HepG2 (cell line): ENCODE measurements at regions not wholly inside any gene's neighbourhood (a gene's known extent, or its start where the extent isn't known, plus 50 kb on each side); places are given as distances from the start of the nearest gene placed in this dataset.
"Not testable (repeated sequence)": the region's sequence is repeated elsewhere in the genome, so short reads cannot be mapped to it uniquely, and the experiment has no call there.

Source experiments
- ATAC-seq: fragments of 200-7000 bp; cut with Tn5 transposase; 3 replicates; pipeline ENCODE4 v1.9.1; 2020; ENCODE audit warnings: mild to moderate bottlenecking, moderate library complexity
- BruUV-seq: library from RNA; stranded (reverse); fragments of 400-500 nt; replicated peaks from 2 replicates; lab custom pipeline; 2021; lab: Mats Ljungman, UMichigan
- CTCF ChIA-PET: fragments of 300-600 bp; formaldehyde crosslinking; extraction: SDS; loops from one replicate; lab custom pipeline; 2021; ENCODE audit warnings: low total read pairs, inconsistent platforms, low intra/inter-chr PET ratio; lab: Yijun Ruan, JAX
- POLR2A ChIA-PET: fragments of 350-600 bp; sonication (Branson Sonifier 250); formaldehyde crosslinking; loops from one replicate; lab custom pipeline; 2020; ENCODE audit warnings: antibody characterized with exemption, inconsistent platforms; lab: Yijun Ruan, JAX
- DNase-seq: peaks from one replicate; pipeline ENCODE4 v3.0.0-alpha.2; 2015; ENCODE audit warnings: low spot score
- FAIRE-seq: peaks from 3 replicates; lab custom pipeline; 2011; peaks lifted over from hg19 to GRCh38; lab: Jason Lieb, UNC
- H2AFZ ChIP-seq: one replicate; pipeline ENCODE4 v1.6.1; 2011; ENCODE audit warnings: low read length, inconsistent platforms
- H3K27ac ChIP-seq: fragments of 300-600 bp; 3 replicates; pipeline ENCODE4 v1.8.0; 2011; ENCODE audit warnings: mixed run types, mild to moderate bottlenecking, mixed read lengths, low read length, inconsistent platforms; ENCODE audit not compliant: insufficient read depth; ENCODE audit errors: extremely low read length
- H3K27me3 ChIP-seq, 2 experiments: fragments of 200-600 bp in 1 of 2; 2 replicates in 1 of 2; 3 replicates in 1 of 2; pipeline versions ENCODE4 v1.6.0 to v1.8.0; 2011; ENCODE audit warnings: low read length in 2 of 2, mild to moderate bottlenecking in 2 of 2, moderate library complexity in 2 of 2, inconsistent platforms in 1 of 2; ENCODE audit not compliant: insufficient read depth in 2 of 2, control insufficient read depth in 1 of 2
- H3K36me3 ChIP-seq, 2 experiments: fragments of 200-600 bp in 1 of 2; replicated peaks in 1 of 2; 2 replicates in 1 of 2; 3 replicates in 1 of 2; pipeline versions ENCODE4 v1.5.1 to v1.8.0; 2011; ENCODE audit warnings: low read length in 2 of 2, inconsistent platforms in 1 of 2; ENCODE audit not compliant: insufficient read depth in 2 of 2, control insufficient read depth in 1 of 2
- H3K4me1 ChIP-seq: 2 replicates; pipeline ENCODE4 v1.5.1; 2012; ENCODE audit warnings: low read length, inconsistent platforms; ENCODE audit not compliant: insufficient read depth
- H3K4me2 ChIP-seq: 2 replicates; pipeline ENCODE4 v1.6.0; 2011; ENCODE audit warnings: low read depth, low read length, inconsistent platforms
- H3K4me3 ChIP-seq, 3 experiments: fragments of 200-600 bp in 1 of 3; sonication (generic), shearing (Covaris generic) in 1 of 3; replicated peaks in 1 of 3; 2 replicates each; pipeline ENCODE4 v1.5.1; 2011 to 2016; ENCODE audit warnings: low read length in 3 of 3, inconsistent platforms in 2 of 3, low read depth in 2 of 3, mild to moderate bottlenecking in 2 of 3, control low read depth in 1 of 3, mixed read lengths in 1 of 3; ENCODE audit not compliant: insufficient read depth in 1 of 3
- H3K79me2 ChIP-seq: one replicate; pipeline ENCODE4 v1.6.1; 2011; ENCODE audit warnings: low read length, inconsistent platforms; ENCODE audit not compliant: insufficient read depth
- H3K9ac ChIP-seq: 2 replicates; pipeline ENCODE4 v1.6.0; 2011; ENCODE audit warnings: mild to moderate bottlenecking, low read depth, low read length, inconsistent platforms; ENCODE audit not compliant: insufficient read depth
- H3K9me3 ChIP-seq: 2 replicates; pipeline ENCODE4 v1.5.1; 2012; ENCODE audit warnings: mild to moderate bottlenecking, low read length
- H4K20me1 ChIP-seq: 2 replicates; pipeline ENCODE4 v1.6.0; 2011; ENCODE audit warnings: inconsistent platforms, mild to moderate bottlenecking, low read length, moderate library complexity; ENCODE audit not compliant: insufficient read depth
- AHR ChIP-seq: IDR thresholded peaks from 2 replicates; pipeline ENCODE4 v1.6.1; 2018; ENCODE audit warnings: missing genetic modification reagents, missing compliant biosample characterization
- JUND ChIP-seq: sonication (generic); formaldehyde crosslinking; IDR thresholded peaks from 2 replicates; pipeline ENCODE4 v1.8.0; 2022; ENCODE audit warnings: mild to moderate bottlenecking, missing genetic modification reagents
- TERF1 ChIP-seq: sonication (generic); formaldehyde crosslinking; IDR thresholded peaks from 2 replicates; pipeline ENCODE4 v1.8.0; 2022; ENCODE audit warnings: mild to moderate bottlenecking, missing genetic modification reagents, moderate library complexity
- WGBS: methylation state at CpG from one replicate; pipeline ENCODE4 v1.1.6; 2017; ENCODE audit warnings: low lambda C conversion rate; 5-methylcytosine and 5-hydroxymethylcytosine counted together
- in situ Hi-C: cut with HindIII; loops from 2 replicates; pipeline ENCODE4 v1.10.0; 2017; ENCODE audit warnings: low pct_unique_long_range_greater_than_20kb; ENCODE audit not compliant: extremely low pct_ligation_motif_present
- intact Hi-C: fragments of 100-400 bp; cut with micrococcal nuclease; formaldehyde crosslinking; loops from one replicate; pipeline ENCODE4 v1.10.0; 2022; ENCODE audit not compliant: unreplicated experiment

- in situ Hi-C loops, H3K4me1 ChIP-seq, H4K20me1 ChIP-seq, BruUV-seq, H3K9me3 ChIP-seq, H3K9ac ChIP-seq, H3K36me3 ChIP-seq, intact Hi-C loops, POLR2A ChIA-PET, H2AFZ ChIP-seq, CTCF ChIA-PET, FAIRE-seq, H3K4me2 ChIP-seq, H3K27ac ChIP-seq, ATAC-seq, H3K79me2 ChIP-seq, H3K27me3 ChIP-seq, DNase-seq, H3K4me3 ChIP-seq: not testable (repeated sequence)
- no CpG with 5 or more reads among the region's 21 CpGs for WGBS
These were observed 84.5 kb downstream of the IDS start for GRCh38 chrX:149420566-149420965.

- in situ Hi-C loops: no loop called here
- no peak overlapping the region for H3K4me2 ChIP-seq
- no peak overlapping the region for H3K4me3 ChIP-seq
- no peaks in the 10 kb centered on the region for H3K36me3 ChIP-seq
- ChIA-PET POLR2A (no interaction called here), CTCF (no interaction called here)
- FAIRE-seq (no peak), DNase-seq (no peak), ATAC-seq (no peak)
- no peaks in the 10 kb centered on the region for H3K9me3 ChIP-seq
- no peak overlapping the region for H2AFZ ChIP-seq
- H3K27me3 ChIP-seq: no peaks in the 10 kb centered on the region
- H3K4me1 ChIP-seq: no peaks in the 10 kb centered on the region
- TF ChIP-seq TERF1 (CRISPR knock-in tag): no peak
- TF ChIP-seq AHR: no peak
- no peak for TF ChIP-seq JUND
- H3K27ac ChIP-seq: no peak overlapping the region
- BruUV-seq: no TSS peak
- H3K79me2 ChIP-seq: no peaks in the 10 kb centered on the region
- WGBS: 13% methylated on average over 2 of the region's 2 CpGs
- intact Hi-C loops: no loop called here
- no peaks in the 10 kb centered on the region for H4K20me1 ChIP-seq
- H3K9ac ChIP-seq: no peak overlapping the region
These were observed 107.1 kb downstream of the IDS start for GRCh38 chrX:149398027-149398426.
